A673 (cell line): ENCODE measurements at regions not wholly inside any gene's neighbourhood (a gene's known extent, or its start where the extent isn't known, plus 50 kb on each side); places are given as distances from the start of the nearest gene placed in this dataset.

ENCODE experiments used
- EZH2 ChIP-seq: fragments of 200-600 bp; sonication (generic); IDR thresholded peaks from 2 replicates; pipeline ENCODE4 v1.6.1; 2017; ENCODE audit warnings: borderline replicate concordance, low read depth, mild to moderate bottlenecking, mixed read lengths, antibody characterized with exemption, low read length; ENCODE audit not compliant: poor library complexity, severe bottlenecking
- TF ChIP-seq, protein P1 (sequence below): fragments of 300-800, 200-600 bp; sonication (generic); conservative IDR thresholded peaks from 2 replicates; pipeline ENCODE4 v1.5.1; 2017; ENCODE audit warnings: low read depth, mild to moderate bottlenecking, antibody characterized with exemption, low read length, moderate library complexity, mixed read lengths

- TF ChIP-seq, protein P1, sequence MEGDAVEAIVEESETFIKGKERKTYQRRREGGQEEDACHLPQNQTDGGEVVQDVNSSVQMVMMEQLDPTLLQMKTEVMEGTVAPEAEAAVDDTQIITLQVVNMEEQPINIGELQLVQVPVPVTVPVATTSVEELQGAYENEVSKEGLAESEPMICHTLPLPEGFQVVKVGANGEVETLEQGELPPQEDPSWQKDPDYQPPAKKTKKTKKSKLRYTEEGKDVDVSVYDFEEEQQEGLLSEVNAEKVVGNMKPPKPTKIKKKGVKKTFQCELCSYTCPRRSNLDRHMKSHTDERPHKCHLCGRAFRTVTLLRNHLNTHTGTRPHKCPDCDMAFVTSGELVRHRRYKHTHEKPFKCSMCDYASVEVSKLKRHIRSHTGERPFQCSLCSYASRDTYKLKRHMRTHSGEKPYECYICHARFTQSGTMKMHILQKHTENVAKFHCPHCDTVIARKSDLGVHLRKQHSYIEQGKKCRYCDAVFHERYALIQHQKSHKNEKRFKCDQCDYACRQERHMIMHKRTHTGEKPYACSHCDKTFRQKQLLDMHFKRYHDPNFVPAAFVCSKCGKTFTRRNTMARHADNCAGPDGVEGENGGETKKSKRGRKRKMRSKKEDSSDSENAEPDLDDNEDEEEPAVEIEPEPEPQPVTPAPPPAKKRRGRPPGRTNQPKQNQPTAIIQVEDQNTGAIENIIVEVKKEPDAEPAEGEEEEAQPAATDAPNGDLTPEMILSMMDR, result no peak
- no peak for TF ChIP-seq EZH2
Measured at GRCh38 chr2:171626949-171627348, 60.3 kb upstream of the DYNC1I2 start.
